NCI-H128 (cell line): ENCODE measurements at regions not wholly inside any gene's neighbourhood (a gene's known extent, or its start where the extent isn't known, plus 50 kb on each side); places are given as distances from the start of the nearest gene placed in this dataset.

ENCODE experiments used
- DNase-seq: peaks from one replicate; lab custom pipeline; 2025; ENCODE audit not compliant: unreplicated experiment; lab: John Stamatoyannopoulos, UW

DNA sequence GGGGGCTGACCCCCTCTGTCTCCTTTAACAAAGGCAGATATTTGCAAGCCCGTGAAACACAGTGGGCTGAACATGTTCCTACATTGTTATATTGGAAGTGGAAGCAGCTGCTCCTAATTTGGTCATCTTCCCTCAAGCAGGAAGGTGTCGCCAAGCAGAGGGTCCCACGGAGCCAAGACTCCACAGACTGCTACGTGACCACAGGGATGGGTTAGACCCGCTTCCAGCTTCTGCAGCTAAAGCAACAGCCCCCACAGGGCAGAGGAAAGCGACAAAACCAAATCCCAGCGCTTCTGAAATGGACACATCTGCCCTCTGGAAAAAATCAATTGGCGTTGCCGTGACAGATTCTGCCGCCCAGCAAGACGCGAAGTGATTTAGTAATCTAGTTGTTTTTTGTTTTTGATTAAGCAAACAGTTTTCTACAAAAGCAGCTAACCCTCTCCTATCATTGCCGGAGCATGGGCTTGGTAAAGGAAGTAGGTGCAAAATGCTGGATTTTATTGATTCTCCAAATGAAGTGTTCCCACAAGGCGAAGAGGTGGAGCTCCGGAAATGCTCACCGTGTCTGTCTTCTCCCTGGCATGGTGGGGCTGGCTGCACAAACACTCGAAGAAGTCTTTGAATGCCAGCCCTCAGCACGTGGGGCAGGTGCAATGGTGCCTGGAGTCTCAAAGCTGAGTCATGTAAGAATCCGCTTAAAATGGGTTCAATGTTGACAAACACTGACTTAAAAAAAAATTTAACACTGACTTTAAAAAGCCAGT is 79.4 kb upstream of the FRMD1 start:
- no peak for DNase-seq

DNA sequence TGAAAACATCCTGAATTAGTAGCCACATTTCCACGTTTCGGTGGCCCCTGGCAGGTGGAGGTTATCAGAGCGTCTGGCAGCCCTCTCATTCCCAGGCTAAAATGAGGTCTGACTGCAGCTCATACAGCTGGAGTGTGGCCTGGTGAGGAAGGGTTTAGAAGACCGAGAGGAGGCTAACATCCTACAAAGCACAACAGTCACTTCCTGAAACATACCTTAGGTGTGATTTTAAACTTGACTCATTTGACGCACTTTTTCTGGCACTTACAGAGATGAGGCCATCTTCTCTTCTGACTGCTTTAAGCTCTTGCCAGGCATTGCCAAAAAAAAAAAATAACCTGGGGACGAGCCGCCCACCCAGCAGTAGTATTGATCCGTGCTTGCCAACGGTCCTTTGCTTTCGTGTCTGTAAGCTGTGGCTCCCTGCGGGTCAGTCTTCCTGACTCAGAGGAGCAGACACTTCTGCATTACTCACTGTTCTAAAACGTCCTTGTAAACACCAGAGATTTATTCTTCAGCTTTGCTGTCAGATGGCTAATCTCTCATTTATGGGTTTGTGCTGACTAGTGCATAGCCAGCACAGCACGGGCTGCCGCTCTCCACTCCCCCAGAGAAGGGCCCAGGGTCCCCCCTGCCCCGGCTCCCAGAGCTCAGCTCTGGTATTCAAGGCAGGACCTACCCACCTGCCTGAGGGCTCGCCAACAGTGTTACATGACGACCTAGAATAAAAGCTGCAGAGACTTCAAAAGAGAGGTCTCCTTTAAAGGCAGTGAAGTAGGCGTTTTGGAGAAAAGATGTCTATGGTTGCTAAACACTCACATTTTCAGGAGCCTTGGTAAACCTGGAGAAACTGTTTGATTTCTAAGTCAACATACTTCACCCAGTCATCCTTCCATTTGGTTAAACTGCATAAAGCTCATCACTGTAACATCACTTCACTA is 78.5 kb upstream of the FRMD1 start:
- no peak for DNase-seq

- no peak for DNase-seq
Measured at GRCh38 chr6:168156742-168157265, 77.8 kb upstream of the FRMD1 start.

DNA sequence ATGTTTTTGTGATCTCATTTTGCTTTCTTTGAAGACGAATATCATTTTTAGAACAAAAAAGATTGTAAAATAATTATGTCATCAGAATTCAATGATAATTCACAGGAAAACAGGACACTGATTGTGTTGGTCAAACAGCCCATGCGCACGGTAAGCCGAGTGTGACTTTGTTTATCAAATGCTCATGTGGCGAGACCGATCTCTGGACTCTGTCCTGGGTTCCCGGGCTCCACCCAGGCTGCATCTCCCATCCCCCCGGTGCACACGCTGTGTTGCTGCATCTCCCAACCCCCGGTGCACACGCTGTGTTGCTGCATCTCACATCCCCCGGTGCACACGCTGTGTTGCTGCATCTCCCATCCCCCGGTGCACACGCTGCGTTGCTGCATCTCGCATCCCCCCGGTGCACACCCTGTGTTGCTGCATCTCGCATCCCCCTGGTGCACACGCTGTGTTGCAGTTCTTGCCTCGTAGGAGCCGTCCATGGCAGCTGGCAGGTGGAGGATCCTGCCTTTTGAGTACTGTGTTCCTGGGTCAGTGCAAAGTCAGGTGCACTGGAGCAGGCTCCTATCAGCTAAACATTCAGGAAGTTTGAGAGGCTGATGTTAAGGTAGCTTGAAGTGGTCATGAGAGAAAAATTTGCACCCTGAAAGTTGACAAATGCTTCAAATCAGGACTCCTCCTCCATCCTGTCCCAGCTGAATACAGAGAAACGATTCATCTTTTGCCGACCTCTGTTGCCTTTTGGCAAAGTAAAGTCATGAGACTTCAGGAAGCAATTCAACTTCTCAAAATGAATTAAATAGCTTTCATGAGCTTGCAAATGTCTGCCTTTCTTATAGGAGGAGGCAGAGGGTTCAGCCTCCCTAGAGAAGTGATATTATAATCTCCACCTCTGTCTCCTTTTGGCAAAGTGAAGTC is 77.1 kb upstream of the FRMD1 start:
- no peak for DNase-seq

- no peak for DNase-seq
Measured at GRCh38 chr6:168155193-168155592, 76.2 kb upstream of the FRMD1 start.

DNA sequence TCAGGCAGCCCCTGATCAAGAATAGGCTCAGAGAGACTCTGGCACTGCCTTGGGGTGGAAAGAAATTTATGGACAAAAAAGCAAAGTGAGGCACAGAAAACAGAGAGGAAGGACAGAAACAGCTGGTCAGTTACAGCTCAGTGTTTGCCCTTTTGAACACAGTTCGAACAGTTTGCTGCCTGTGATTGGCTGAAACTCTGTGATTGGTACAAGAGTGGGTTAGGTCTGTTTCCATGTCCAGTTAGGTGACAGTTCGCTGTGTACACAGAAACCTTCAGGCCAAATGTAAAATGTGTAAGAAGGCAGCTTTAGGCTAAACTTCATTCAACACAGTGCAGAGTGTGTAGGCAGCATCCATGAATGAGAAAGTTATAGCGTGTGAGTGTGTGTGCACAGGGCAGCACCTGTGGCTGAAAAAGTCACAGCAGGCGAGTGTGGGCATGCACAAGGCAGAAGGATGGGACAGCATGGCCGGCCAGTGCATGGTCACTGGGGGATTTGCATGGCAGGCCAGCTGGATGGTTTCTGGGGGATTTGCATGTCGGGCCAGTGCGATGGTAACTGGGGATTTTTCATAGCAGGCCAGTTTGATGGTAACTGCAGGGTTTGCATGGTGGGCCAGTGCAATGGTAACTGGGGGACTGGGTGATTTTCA is 75.4 kb upstream of the FRMD1 start:
- DNase-seq, result no peak

- DNase-seq, result no peak
Measured at GRCh38 chr6:168153553-168153952, 74.5 kb upstream of the FRMD1 start.

DNA sequence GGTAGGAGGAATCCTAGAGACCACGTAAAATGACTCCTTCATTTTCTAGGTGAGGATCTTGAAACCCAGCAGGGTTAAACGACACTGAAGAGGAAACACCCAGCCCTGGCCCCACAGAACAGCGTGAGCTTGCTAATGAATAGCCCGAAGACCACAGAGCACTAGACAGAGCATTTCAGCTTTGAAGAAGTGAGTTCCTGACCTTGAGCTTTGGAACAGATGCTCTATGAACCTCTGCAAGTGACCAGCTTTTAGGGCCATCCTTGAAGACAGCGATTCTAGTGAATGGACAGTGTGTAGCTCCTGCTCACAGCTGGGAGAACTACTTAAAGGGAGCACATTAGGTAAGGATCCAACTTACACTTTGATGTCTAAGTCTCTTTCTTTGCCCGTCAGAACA is 74.0 kb upstream of the FRMD1 start:
- DNase-seq, result no peak

- DNase-seq, result no peak
Measured at GRCh38 chr6:168152306-168152963, 73.4 kb upstream of the FRMD1 start.

GRCh38 chr6:168150551-168151320 is 71.7 kb upstream of the FRMD1 start:
- no peak for DNase-seq

DNA sequence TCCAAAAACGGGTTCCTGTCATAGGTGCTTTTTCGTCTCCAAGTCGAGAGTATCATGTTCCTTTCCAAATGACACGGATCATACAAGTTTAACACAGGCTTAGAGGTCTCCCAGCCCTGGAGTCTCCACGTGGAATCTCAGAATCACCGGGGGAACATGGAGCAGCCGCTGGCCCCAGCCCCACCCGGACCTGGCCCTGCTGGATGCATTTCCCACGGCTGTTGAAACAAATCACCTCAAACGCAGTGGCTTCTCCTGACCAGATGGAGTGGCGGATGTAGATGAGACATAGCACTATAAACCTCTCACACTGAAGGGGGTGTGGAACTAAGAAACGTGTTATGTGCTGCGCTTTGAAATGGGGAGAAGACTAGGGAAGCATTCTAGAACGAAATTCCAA is 70.0 kb upstream of the FRMD1 start:
- no peak for DNase-seq

DNA sequence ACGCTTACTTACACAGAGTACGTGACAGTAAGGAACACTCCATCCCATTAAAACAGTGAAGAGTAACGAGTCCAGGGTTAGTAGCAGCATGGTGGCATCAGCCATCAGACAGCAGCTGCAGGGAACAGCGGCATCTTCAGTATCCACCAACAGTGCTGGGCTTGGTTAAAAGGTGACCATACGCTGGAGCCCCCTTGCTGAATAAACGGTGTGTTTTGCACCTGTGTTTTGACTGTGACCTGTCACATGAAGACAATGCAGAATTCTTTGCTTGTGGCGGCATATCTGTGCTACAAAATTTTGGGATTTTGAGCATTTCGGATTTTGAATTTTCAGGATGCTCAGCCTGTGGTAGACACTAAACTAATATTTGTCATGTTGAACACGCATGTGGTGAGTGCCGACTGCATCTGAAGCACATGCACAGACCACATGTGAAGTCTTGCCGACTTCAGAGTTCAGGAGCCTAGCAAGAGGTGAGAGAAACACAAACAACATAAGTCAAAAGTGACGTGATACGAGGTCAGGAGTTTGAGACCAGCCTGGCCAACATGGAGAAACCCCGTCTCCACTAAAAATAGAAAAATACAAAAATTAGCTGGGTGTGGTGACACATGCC is 69.3 kb upstream of the FRMD1 start:
- no peak for DNase-seq

GRCh38 chr6:168147205-168147738 is 68.3 kb upstream of the FRMD1 start:
- peak; percentile 70 for DNase-seq

DNA sequence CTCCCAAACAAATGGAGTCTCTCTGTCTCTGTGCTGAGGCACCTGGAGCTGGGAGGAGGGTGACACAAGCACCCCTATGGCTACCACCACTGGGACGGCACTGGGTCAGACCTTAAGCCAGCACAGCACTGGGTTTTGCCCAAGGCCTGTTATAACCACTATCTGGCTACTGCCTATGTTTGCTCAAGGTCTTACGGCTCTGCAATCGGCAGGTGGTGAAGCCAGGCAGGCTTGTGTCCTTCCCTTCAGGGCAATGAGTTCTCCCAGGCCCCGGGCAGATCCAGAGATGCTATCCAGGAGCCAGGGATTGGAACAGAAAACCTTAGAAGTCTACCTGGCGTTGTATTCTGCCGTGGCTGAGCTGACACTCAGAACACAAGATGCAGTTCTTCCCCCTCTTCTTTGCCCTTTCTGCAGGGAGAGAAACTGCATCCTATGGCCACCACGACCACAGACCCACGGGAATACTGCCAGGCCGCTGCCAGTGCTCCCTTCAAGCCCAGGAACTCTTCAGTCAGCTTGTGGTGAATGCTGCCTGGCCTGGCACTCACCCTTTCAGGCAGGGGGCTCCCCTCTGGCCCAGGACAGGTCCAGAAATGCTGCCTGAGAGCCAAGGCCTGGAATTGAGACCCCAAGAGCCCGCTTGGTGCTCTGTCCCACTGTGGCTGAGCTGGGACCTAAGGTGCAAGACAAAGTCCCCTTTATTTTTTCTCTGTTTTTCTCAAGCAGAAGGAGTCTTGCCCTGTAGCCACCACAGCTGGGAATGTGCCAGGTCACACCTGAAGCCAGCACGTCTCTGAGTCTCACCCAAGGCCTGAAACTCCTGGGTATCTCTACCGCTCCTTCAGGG is 67.0 kb upstream of the FRMD1 start:
- DNase-seq, result no peak

DNA sequence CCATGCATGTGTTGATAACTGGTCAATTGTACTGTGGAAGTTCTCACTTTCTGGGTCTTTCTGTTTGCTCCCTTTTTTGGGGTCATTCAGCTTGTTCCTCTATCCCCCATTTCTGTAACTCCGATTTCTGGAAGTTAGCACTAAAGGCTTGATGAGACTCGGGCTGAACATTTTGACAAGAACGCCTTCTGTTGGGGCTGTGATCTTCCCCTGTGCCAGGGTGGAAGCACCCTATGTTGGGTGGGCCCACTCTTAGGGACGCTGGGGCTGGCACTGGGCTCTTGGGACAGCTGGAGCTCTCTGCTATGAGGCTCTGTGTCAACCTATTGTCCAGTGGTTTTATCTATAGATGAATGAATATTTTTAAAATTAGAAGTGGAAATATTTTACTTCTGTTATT is 60.1 kb upstream of the FRMD1 start:
- no peak for DNase-seq

DNA sequence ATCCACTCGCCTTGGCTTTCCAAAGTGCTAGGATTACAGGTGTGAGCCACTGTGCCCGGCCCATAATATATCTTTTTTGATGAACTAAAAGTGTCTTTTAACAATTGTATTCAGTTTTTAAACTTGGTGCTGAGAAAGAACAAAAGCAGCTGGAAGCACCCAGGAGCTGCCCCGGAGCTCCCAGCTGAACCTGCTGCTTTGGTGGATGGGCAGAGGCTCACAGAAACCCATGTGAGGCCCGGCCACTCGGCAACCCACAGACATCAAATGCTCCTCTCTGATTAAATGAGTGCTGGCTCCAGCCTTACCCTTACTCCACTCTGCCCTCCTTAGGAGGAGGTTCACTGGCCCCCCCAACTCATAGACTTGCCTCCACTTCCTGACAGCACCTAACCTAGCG is 59.4 kb upstream of the FRMD1 start:
- DNase-seq, result no peak

DNA sequence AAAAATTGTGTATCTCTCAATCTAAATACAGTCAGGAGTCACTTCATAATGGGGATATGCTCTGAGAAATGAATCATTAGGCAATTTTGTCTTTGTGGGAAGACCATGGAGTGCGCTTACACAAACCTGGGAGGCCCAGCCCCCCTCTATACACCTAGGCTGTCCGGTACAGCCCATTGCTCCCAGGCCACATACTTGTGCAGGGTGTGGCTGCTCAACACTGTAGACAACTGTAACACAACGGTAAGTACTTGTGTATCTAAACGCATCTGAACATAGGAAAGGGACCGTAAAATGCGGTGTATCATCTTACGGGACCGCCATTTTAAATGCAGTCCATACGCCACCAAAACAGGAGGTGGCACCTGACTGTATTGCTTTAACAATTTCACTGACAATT is 58.0 kb upstream of the FRMD1 start:
- no peak for DNase-seq

DNA sequence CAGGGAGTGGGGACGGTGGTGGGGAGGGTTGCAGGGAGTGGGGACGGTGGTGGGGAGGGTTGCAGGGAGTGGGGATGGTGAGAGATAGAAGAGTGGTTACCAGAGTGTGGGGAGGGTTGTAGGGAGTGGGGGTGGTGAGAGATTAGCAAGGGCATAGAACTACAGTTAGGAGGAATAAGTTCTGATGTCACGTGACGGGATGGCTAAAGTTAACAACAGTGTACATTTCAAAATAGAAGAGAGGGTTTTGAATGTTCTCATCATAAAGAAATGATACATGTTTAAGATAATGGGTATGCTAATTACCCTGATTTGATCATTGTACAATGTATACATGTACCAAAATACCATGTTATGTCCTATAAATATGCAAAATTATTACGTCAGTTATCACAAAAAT is 57.6 kb upstream of the FRMD1 start:
- no peak for DNase-seq
